GM12878 (cell line): ENCODE measurements at regions not wholly inside any gene's neighbourhood (a gene's known extent, or its start where the extent isn't known, plus 50 kb on each side); places are given as distances from the start of the nearest gene placed in this dataset.

Source experiments
- ATAC-seq: fragments of 200-7000 bp; cut with Tn5 transposase; 3 replicates; pipeline ENCODE4 v1.9.1; 2020; ENCODE audit warnings: mild to moderate bottlenecking, moderate library complexity
- BruUV-seq: library from RNA; stranded (reverse); fragments of 400-500 nt; replicated peaks from 2 replicates; lab custom pipeline; 2021; lab: Mats Ljungman, UMichigan
- CTCF ChIA-PET: fragments of 300-600 bp; sonication (Branson Sonifier 250); formaldehyde crosslinking; extraction: SDS; loops from one replicate; lab custom pipeline; 2021; ENCODE audit warnings: inconsistent platforms; lab: Yijun Ruan, JAX
- POLR2A ChIA-PET: fragments of 350-600 bp; formaldehyde crosslinking; extraction: SDS; loops from one replicate; lab custom pipeline; 2021; ENCODE audit warnings: inconsistent platforms; lab: Charles Lee
- RAD21 ChIA-PET: fragments of 300-600 bp; sonication (Branson Sonifier 250); formaldehyde crosslinking; loops from one replicate; lab custom pipeline; 2023; ENCODE audit warnings: antibody characterized with exemption; ENCODE audit not compliant: unreplicated experiment; lab: Charles Lee
- SMC1A ChIA-PET: fragments of 300-600 bp; sonication (Branson Sonifier 250); formaldehyde crosslinking; loops from one replicate; lab custom pipeline; 2023; ENCODE audit not compliant: unreplicated experiment, uncharacterized antibody; lab: Charles Lee
- DNase-seq: peaks from one replicate; pipeline ENCODE4 v3.0.0-alpha.2; 2011; ENCODE audit warnings: low read depth, low spot score
- FAIRE-seq: peaks from 3 replicates; lab custom pipeline; 2011; peaks lifted over from hg19 to GRCh38; lab: Jason Lieb, UNC
- H2AFZ ChIP-seq: 2 replicates; pipeline ENCODE4 v1.6.0; 2011; ENCODE audit warnings: low read depth, low read length, control low read depth; ENCODE audit not compliant: control insufficient read depth
- H3K27ac ChIP-seq: 2 replicates; pipeline ENCODE4 v1.5.1; 2011; ENCODE audit warnings: control low read depth; ENCODE audit not compliant: control insufficient read depth, insufficient read depth
- H3K27me3 ChIP-seq, 2 experiments: replicated peaks in 1 of 2; 2 replicates each; pipeline versions ENCODE4 v1.6.0 to v1.6.1; 2011; ENCODE audit warnings: low read length in 1 of 2; ENCODE audit not compliant: control insufficient read depth in 2 of 2, insufficient read depth in 2 of 2
- H3K36me3 ChIP-seq, 2 experiments: 2 replicates each; pipeline ENCODE4 v1.5.1; 2011; ENCODE audit warnings: low read length in 1 of 2; ENCODE audit not compliant: control insufficient read depth in 2 of 2, insufficient read depth in 2 of 2
- H3K4me1 ChIP-seq: 2 replicates; pipeline ENCODE4 v1.6.1; 2011; ENCODE audit warnings: mild to moderate bottlenecking, low read length, moderate library complexity, mixed read lengths; ENCODE audit not compliant: control insufficient read depth, insufficient read depth
- H3K4me2 ChIP-seq: 2 replicates; pipeline ENCODE4 v1.6.0; 2011; ENCODE audit warnings: control low read depth; ENCODE audit not compliant: control insufficient read depth, insufficient read depth
- H3K4me3 ChIP-seq: fragments of 200-600 bp; sonication (generic); 2 replicates; pipeline ENCODE4 v1.5.1; 2016
- H3K79me2 ChIP-seq: 2 replicates; pipeline ENCODE4 v1.6.0; 2011; ENCODE audit warnings: low read length; ENCODE audit not compliant: control insufficient read depth, insufficient read depth
- H3K9ac ChIP-seq: 2 replicates; pipeline ENCODE4 v1.8.0; 2011; ENCODE audit warnings: low read length, control low read depth, mixed read lengths; ENCODE audit not compliant: control insufficient read depth, insufficient read depth
- H3K9me3 ChIP-seq: replicated peaks from 3 replicates; pipeline ENCODE4 v1.5.1; 2011; ENCODE audit warnings: mild to moderate bottlenecking, low read length; ENCODE audit not compliant: control insufficient read depth, insufficient read depth
- H4K20me1 ChIP-seq: 2 replicates; pipeline ENCODE4 v1.6.0; 2011; ENCODE audit not compliant: control insufficient read depth, insufficient read depth
- ATF3 ChIP-seq: IDR thresholded peaks from 2 replicates; pipeline ENCODE4 v1.6.1; 2011; ENCODE audit warnings: low read depth, mild to moderate bottlenecking, low read length, moderate library complexity, borderline replicate concordance; ENCODE audit errors: extremely low read depth
- BCL3 ChIP-seq: IDR thresholded peaks from 2 replicates; pipeline ENCODE4 v1.6.1; 2011; ENCODE audit warnings: borderline replicate concordance, low read depth, mild to moderate bottlenecking, moderate library complexity, low read length; ENCODE audit not compliant: insufficient read depth, poor library complexity, severe bottlenecking
- BHLHE40 ChIP-seq, 2 experiments: fragments of 450-650 bp in 1 of 2; IDR thresholded peaks; 2 replicates each; pipeline ENCODE4 v1.6.1; 2011 to 2017; ENCODE audit warnings: low read depth in 2 of 2, borderline replicate concordance in 1 of 2, improper control_type of control experiment in 1 of 2, low read length in 1 of 2, mild to moderate bottlenecking in 1 of 2
- BRCA1 ChIP-seq: IDR thresholded peaks from 2 replicates; pipeline ENCODE4 v1.6.1; 2011; ENCODE audit warnings: low read depth, low read length, improper control_type of control experiment
- EGR1 ChIP-seq, 2 experiments: IDR thresholded peaks; 1 replicate in 1 of 2; 2 replicates in 1 of 2; pipeline ENCODE4 v1.6.1; 2011 to 2012; ENCODE audit warnings: low read depth in 2 of 2, low read length in 2 of 2, borderline replicate concordance in 1 of 2, mild to moderate bottlenecking in 1 of 2, moderate library complexity in 1 of 2
- KAT2A ChIP-seq: conservative IDR thresholded peaks from 2 replicates; pipeline ENCODE4 v1.6.1; 2011; ENCODE audit warnings: low read depth, low read length; ENCODE audit not compliant: control insufficient read depth
- LARP7 ChIP-seq: fragments of 450-650 bp; IDR thresholded peaks from 2 replicates; pipeline ENCODE4 v1.6.1; 2017; ENCODE audit warnings: mild to moderate bottlenecking
- MEF2B ChIP-seq: fragments of 450-650 bp; IDR thresholded peaks from 2 replicates; pipeline ENCODE4 v1.6.1; 2018; ENCODE audit warnings: mild to moderate bottlenecking, moderate library complexity; ENCODE audit not compliant: partially characterized antibody, poor library complexity, severe bottlenecking
- NFIC ChIP-seq: IDR thresholded peaks from 2 replicates; pipeline ENCODE4 v1.6.1; 2012; ENCODE audit warnings: low read depth, mild to moderate bottlenecking, inconsistent platforms, low read length, moderate library complexity
- PAX8 ChIP-seq: fragments of 450-650 bp; IDR thresholded peaks from 2 replicates; pipeline ENCODE4 v1.6.1; 2017; ENCODE audit warnings: mild to moderate bottlenecking, moderate library complexity
- POU2F2 ChIP-seq: IDR thresholded peaks from 3 replicates; pipeline ENCODE4 v1.6.1; 2011; ENCODE audit warnings: low read depth, mild to moderate bottlenecking, low read length, borderline replicate concordance
- RUNX3 ChIP-seq: IDR thresholded peaks from 2 replicates; pipeline ENCODE4 v1.6.1; 2012; ENCODE audit warnings: low read length, inconsistent platforms
- SIN3A ChIP-seq: IDR thresholded peaks from 2 replicates; pipeline ENCODE4 v1.6.1; 2012; ENCODE audit warnings: low read depth, low read length, improper control_type of control experiment
- SIX5 ChIP-seq: IDR thresholded peaks from 2 replicates; pipeline ENCODE4 v1.6.1; 2011; ENCODE audit warnings: mild to moderate bottlenecking, low read depth, low read length, moderate library complexity; ENCODE audit not compliant: severe bottlenecking
- SP1 ChIP-seq: IDR thresholded peaks from one replicate; pipeline ENCODE4 v1.6.1; 2011; ENCODE audit warnings: low read depth, low read length
- ZNF207 ChIP-seq: fragments of 450-650 bp; IDR thresholded peaks from 2 replicates; pipeline ENCODE4 v1.6.1; 2014; ENCODE audit warnings: antibody characterized with exemption, mild to moderate bottlenecking, borderline replicate concordance
- ZNF274 ChIP-seq: IDR thresholded peaks from one replicate; pipeline ENCODE4 v1.8.0; 2011; ENCODE audit not compliant: insufficient read length, insufficient read depth
- WGBS: methylation state at CpG from one replicate; pipeline ENCODE4 v1.1.6; 2016; ENCODE audit warnings: low lambda C conversion rate; ENCODE audit not compliant: insufficient replicate concordance, insufficient coverage; ENCODE audit errors: missing lambda C conversion rate; 5-methylcytosine and 5-hydroxymethylcytosine counted together
- in situ Hi-C: fragments of 300-500 bp; cut with MboI; formaldehyde crosslinking; loops from 9 replicates; pipeline ENCODE4 v1.14.3; 2018; ENCODE audit warnings: mixed read lengths
- intact Hi-C: fragments of 100-400 bp; cut with micrococcal nuclease; formaldehyde crosslinking; loops from one replicate; pipeline ENCODE4 v1.14.2; 2022; ENCODE audit not compliant: unreplicated experiment

DNA sequence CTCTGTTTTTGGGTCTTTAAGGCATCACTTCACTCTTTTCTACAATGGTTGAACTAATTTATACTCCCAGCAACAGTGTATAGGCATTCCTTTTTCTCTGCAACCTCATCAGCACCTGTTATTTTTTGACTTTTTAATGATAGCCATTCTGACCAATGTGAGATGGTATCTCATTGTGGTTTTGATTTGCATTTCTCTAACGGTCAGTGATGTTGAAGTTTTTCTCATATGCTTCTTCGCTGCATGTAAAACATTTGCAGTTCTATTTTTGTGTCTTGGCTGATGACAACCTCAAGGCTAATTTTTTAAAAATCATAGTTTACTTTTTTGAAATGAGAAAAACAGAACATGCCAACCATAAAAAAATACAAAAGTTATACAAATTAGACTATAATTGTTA lies 258.2 kb upstream of the EDNRB start:
- SMC1A ChIA-PET, result no interaction called here
- no peaks in the 10 kb centered on the region for H3K27me3 ChIP-seq
- no peak overlapping the region for H3K9ac ChIP-seq
- CTCF ChIA-PET, result no interaction called here
- H3K4me2 ChIP-seq, result no peak overlapping the region
- RAD21 ChIA-PET, result no interaction called here
- no peaks in the 10 kb centered on the region for H3K4me1 ChIP-seq
- in situ Hi-C loops (no loop called here), intact Hi-C loops (no loop called here)
- H4K20me1 ChIP-seq, result no peaks in the 10 kb centered on the region
- no peak overlapping the region for H3K27ac ChIP-seq
- WGBS, result 17% methylated on average over 2 of the region's 2 CpGs
- no peaks in the 10 kb centered on the region; the same call in 2 of the 3 replicates for H3K9me3 ChIP-seq
- POLR2A ChIA-PET, result no interaction called here
- DNase-seq, result no peak
- H3K36me3 ChIP-seq, result no peaks in the 10 kb centered on the region
- no TSS peak for BruUV-seq
- no peak for FAIRE-seq
- TF ChIP-seq MEF2B, result peak; percentile 38
- 0 out of 2 replicates have a peak, but pooled peaks have one; percentile 6 for TF ChIP-seq RUNX3
- TF ChIP-seq ATF3, result no peak
- H2AFZ ChIP-seq, result no peak overlapping the region
- no peak for ATAC-seq
- H3K4me3 ChIP-seq, result no peak overlapping the region
- H3K79me2 ChIP-seq, result no peaks in the 10 kb centered on the region

DNA sequence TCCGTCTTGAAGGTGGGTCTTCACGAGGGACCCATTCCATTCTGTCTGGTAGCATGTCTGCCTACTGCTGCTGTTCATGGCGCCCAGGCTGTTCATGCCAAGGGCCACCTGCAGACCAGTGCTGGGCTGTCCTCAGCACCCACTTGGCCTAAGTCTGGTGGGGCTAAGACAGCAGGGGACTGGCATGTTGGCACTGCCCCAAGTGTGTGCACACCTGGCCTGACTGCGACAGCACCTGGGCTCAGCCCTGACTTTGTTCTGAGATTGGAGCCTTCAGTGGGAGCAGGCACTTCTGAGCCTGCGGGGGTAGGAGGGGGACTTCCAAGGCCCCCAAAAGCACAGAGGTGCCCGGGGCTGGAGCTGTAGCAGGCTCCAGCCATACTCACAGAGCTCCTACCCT lies 250.8 kb upstream of the EDNRB start:
- no peak for DNase-seq
- H3K4me2 ChIP-seq, result no peak overlapping the region
- H3K27me3 ChIP-seq, result no peaks in the 10 kb centered on the region
- ChIA-PET POLR2A (no interaction called here), CTCF (no interaction called here), SMC1A (interaction anchor here (0.9 kb wide), 1 partner anchor 31 kb away, joined by 4 read pairs; no protein-coding TSS in a partner anchor), RAD21 (no interaction called here)
- no peak overlapping the region for H3K4me3 ChIP-seq
- H4K20me1 ChIP-seq, result no peaks in the 10 kb centered on the region
- in situ Hi-C loops (no loop called here), intact Hi-C loops (no loop called here)
- no peaks in the 10 kb centered on the region for H3K36me3 ChIP-seq
- ATAC-seq, result no peak
- H2AFZ ChIP-seq, result no peak overlapping the region
- BruUV-seq, result no TSS peak
- no peaks in the 10 kb centered on the region for H3K4me1 ChIP-seq
- H3K9me3 ChIP-seq, result peaks cover 4% of the 10 kb centered on the region; the same call in 1 of the 3 replicates
- no peak overlapping the region for H3K9ac ChIP-seq
- no peak overlapping the region for H3K27ac ChIP-seq
- H3K79me2 ChIP-seq, result no peaks in the 10 kb centered on the region
- WGBS, result 32% methylated on average over 6 of the region's 6 CpGs
- FAIRE-seq, result no peak
- no peak for TF ChIP-seq LARP7
- no peak for TF ChIP-seq SP1
- no peak for TF ChIP-seq POU2F2
- TF ChIP-seq PAX8, result no peak
- TF ChIP-seq ZNF274, result no peak
- no peak for TF ChIP-seq SIN3A
- TF ChIP-seq BHLHE40 (IDR thresholded peaks at IDR 0.05; ENCODE audit: borderline replicate concordance in 1 of 2, low read depth in 2 of 2, low read length in 1 of 2), result no peak
- TF ChIP-seq KAT2A, result no peak
- TF ChIP-seq BCL3, result no peak
- no peak for TF ChIP-seq ZNF207
- no peak for TF ChIP-seq EGR1 (IDR thresholded peaks at IDR 0.05; ENCODE audit: borderline replicate concordance in 1 of 2, low read depth in 2 of 2, low read length in 2 of 2)
- TF ChIP-seq BRCA1, result no peak
- no peak for TF ChIP-seq SIX5
- no peak for TF ChIP-seq NFIC
